GM19043 (cell line): ENCODE measurements at regions not wholly inside any gene's neighbourhood (a gene's known extent, or its start where the extent isn't known, plus 50 kb on each side); places are given as distances from the start of the nearest gene placed in this dataset.

ENCODE experiments used
- ATAC-seq: cut with Tn5 transposase; IDR thresholded peaks from one replicate; pipeline ENCODE4 v1.9.1; 2021; ENCODE audit warnings: low read depth; ENCODE audit not compliant: unreplicated experiment

- ATAC-seq: no peak
These were observed 585.7 kb upstream of the DAB2 start for GRCh38 chr5:40010436-40010835.

GRCh38 chr5:40006260-40006659 is 581.5 kb upstream of the DAB2 start:
- no peak for ATAC-seq

- no peak for ATAC-seq
These were observed 577.0 kb upstream of the DAB2 start for GRCh38 chr5:40001796-40002195.

- no peak for ATAC-seq
These were observed 573.7 kb upstream of the DAB2 start for GRCh38 chr5:39998518-39998917.

GRCh38 chr5:39995990-39996389 is 571.2 kb upstream of the DAB2 start:
- no peak for ATAC-seq

- ATAC-seq: no peak
These were observed 567.9 kb upstream of the DAB2 start for GRCh38 chr5:39992617-39993202.

- ATAC-seq: no peak
These were observed 561.8 kb upstream of the DAB2 start for GRCh38 chr5:39986614-39987013.

- no peak for ATAC-seq
These were observed 555.3 kb upstream of the DAB2 start for GRCh38 chr5:39980056-39980455.

- no peak for ATAC-seq
These were observed 552.4 kb upstream of the DAB2 start for GRCh38 chr5:39977066-39977655.

- no peak for ATAC-seq
These were observed 545.5 kb upstream of the DAB2 start for GRCh38 chr5:39970117-39970798.

- ATAC-seq: no peak
These were observed 543.6 kb upstream of the DAB2 start for GRCh38 chr5:39968381-39968780.

- ATAC-seq: no peak
These were observed 530.4 kb upstream of the DAB2 start for GRCh38 chr5:39955156-39955555.

GRCh38 chr5:39951070-39951469 is 526.3 kb upstream of the DAB2 start:
- no peak for ATAC-seq

GRCh38 chr5:39948867-39949468 is 524.2 kb upstream of the DAB2 start:
- peak; percentile 89 for ATAC-seq

GRCh38 chr5:39948341-39948740 is 523.6 kb upstream of the DAB2 start:
- ATAC-seq: no peak

GRCh38 chr5:39947657-39948056 is 522.9 kb upstream of the DAB2 start:
- ATAC-seq: no peak

GRCh38 chr5:39946356-39947045 is 521.7 kb upstream of the DAB2 start:
- no peak for ATAC-seq

GRCh38 chr5:39945870-39946269 is 521.1 kb upstream of the DAB2 start:
- ATAC-seq: no peak

- no peak for ATAC-seq
These were observed 519.0 kb upstream of the DAB2 start for GRCh38 chr5:39943811-39944210.

- no peak for ATAC-seq
These were observed 517.8 kb upstream of the DAB2 start for GRCh38 chr5:39942606-39943005.

GRCh38 chr5:39941416-39941815 is 516.6 kb upstream of the DAB2 start:
- no peak for ATAC-seq
